Keratinocyte (primary cell): ENCODE measurements at regions not wholly inside any gene's neighbourhood (a gene's known extent, or its start where the extent isn't known, plus 50 kb on each side); places are given as distances from the start of the nearest gene placed in this dataset.

ENCODE experiments used
- DNase-seq: peaks from one replicate; pipeline ENCODE4 v3.0.0-alpha.2; 2011; ENCODE audit warnings: low read depth, missing footprints, low spot score
- FAIRE-seq: peaks from 2 replicates; lab custom pipeline; 2011; peaks lifted over from hg19 to GRCh38; lab: Jason Lieb, UNC
- H2AFZ ChIP-seq: 2 replicates; pipeline ENCODE4 v1.6.0; 2012; ENCODE audit warnings: low read length, control low read depth, inconsistent platforms; ENCODE audit not compliant: control insufficient read depth
- H3K27ac ChIP-seq: 2 replicates; pipeline ENCODE4 v1.5.1; 2011; ENCODE audit warnings: low read length; ENCODE audit not compliant: control insufficient read depth, insufficient read depth
- H3K27me3 ChIP-seq: 3 replicates; pipeline ENCODE4 v1.6.0; 2011; ENCODE audit warnings: low read length; ENCODE audit not compliant: control insufficient read depth, insufficient read depth; ENCODE audit errors: extremely low read depth
- H3K36me3 ChIP-seq, 2 experiments: 2 replicates in 1 of 2; 3 replicates in 1 of 2; pipeline ENCODE4 v1.5.1; 2011; ENCODE audit warnings: low read length in 2 of 2, mild to moderate bottlenecking in 1 of 2; ENCODE audit not compliant: control insufficient read depth in 2 of 2, insufficient read depth in 2 of 2; ENCODE audit errors: extremely low read depth in 1 of 2
- H3K4me1 ChIP-seq: 3 replicates; pipeline ENCODE4 v1.5.1; 2011; ENCODE audit warnings: low read length; ENCODE audit not compliant: control insufficient read depth, insufficient read depth; ENCODE audit errors: extremely low read depth
- H3K4me2 ChIP-seq: 3 replicates; pipeline ENCODE4 v1.6.0; 2011; ENCODE audit warnings: low read depth, low read length; ENCODE audit not compliant: control insufficient read depth, insufficient read depth; ENCODE audit errors: extremely low read depth
- H3K4me3 ChIP-seq, 3 experiments: fragments of 200-600 bp in 1 of 3; sonication (generic) in 1 of 3; 2 replicates in 2 of 3; 3 replicates in 1 of 3; pipeline ENCODE4 v1.5.1; 2011 to 2016; ENCODE audit warnings: low read length in 3 of 3, mild to moderate bottlenecking in 3 of 3, control low read depth in 2 of 3, inconsistent platforms in 1 of 3, low read depth in 1 of 3, mixed read lengths in 1 of 3, mixed run types in 1 of 3, moderate library complexity in 1 of 3; ENCODE audit not compliant: control insufficient read depth in 2 of 3, insufficient read depth in 2 of 3; ENCODE audit errors: extremely low read depth in 1 of 3
- H3K79me2 ChIP-seq: 2 replicates; pipeline ENCODE4 v1.6.0; 2012; ENCODE audit warnings: low read length; ENCODE audit not compliant: control insufficient read depth, insufficient read depth
- H3K9ac ChIP-seq: 3 replicates; pipeline ENCODE4 v1.6.0; 2011; ENCODE audit warnings: low read length; ENCODE audit not compliant: control insufficient read depth, insufficient read depth; ENCODE audit errors: extremely low read depth
- H3K9me1 ChIP-seq: 3 replicates; pipeline ENCODE4 v1.6.0; 2011; ENCODE audit warnings: low read length; ENCODE audit not compliant: control insufficient read depth, insufficient read depth; ENCODE audit errors: extremely low read depth
- H3K9me3 ChIP-seq: 2 replicates; pipeline ENCODE4 v1.5.1; 2012; ENCODE audit warnings: low read depth, low read length; ENCODE audit not compliant: control insufficient read depth
- H4K20me1 ChIP-seq: 3 replicates; pipeline ENCODE4 v1.6.0; 2011; ENCODE audit warnings: low read length; ENCODE audit not compliant: control insufficient read depth, insufficient read depth; ENCODE audit errors: extremely low read depth
- EZH2 ChIP-seq: IDR thresholded peaks from one replicate; pipeline ENCODE4 v1.6.1; 2012; ENCODE audit warnings: inconsistent platforms, mild to moderate bottlenecking, low read length, moderate library complexity
- dilution Hi-C: fragments of 300-500 bp; cut with MboI; formaldehyde crosslinking; loops from one replicate; pipeline ENCODE4 v1.7.0; 2020; ENCODE audit warnings: low sequenced_read_pairs; ENCODE audit not compliant: extremely low pct_ligation_motif_present
- TF ChIP-seq, protein P1 (sequence below), 3 experiments: IDR thresholded peaks in 1 of 3; conservative IDR thresholded peaks in 1 of 3; optimal IDR thresholded peaks in 1 of 3; 2 replicates in 2 of 3; 3 replicates in 1 of 3; pipeline versions ENCODE3 to v1.5.1; 2011; ENCODE audit warnings: low read length in 3 of 3, mild to moderate bottlenecking in 3 of 3, moderate library complexity in 2 of 3, control low read depth in 1 of 3, inconsistent platforms in 1 of 3; ENCODE audit not compliant: insufficient read depth in 2 of 3; ENCODE audit errors: extremely low read depth in 1 of 3

DNA sequence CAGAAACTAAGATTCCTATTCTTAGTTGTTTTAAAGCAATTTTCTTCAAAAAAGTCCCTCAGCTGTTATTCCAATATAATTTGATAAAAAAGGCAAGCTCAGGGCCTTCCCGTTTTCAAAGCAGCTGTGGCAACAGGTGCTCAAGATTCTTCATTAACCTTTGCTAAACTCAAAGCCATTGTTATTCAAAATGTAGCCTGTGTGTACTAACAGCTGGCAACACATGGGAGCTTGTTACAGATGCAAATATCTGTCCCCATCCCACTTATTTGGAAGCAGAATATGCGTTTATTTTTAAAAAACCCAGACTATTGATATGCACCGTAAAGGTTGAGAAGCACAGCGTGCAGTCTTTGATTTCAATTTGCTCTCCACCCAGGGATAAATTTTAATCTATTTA lies 210.4 kb upstream of the SYT10 start:
- no peaks in the 10 kb centered on the region for H3K27me3 ChIP-seq
- no peaks in the 10 kb centered on the region for H3K36me3 ChIP-seq
- no peaks in the 10 kb centered on the region for H3K9me3 ChIP-seq
- dilution Hi-C loops = no loop called here
- H3K4me2 ChIP-seq = no peak overlapping the region
- FAIRE-seq (no peak), DNase-seq (no peak)
- TF ChIP-seq EZH2 = no peak
- TF ChIP-seq, protein P1, sequence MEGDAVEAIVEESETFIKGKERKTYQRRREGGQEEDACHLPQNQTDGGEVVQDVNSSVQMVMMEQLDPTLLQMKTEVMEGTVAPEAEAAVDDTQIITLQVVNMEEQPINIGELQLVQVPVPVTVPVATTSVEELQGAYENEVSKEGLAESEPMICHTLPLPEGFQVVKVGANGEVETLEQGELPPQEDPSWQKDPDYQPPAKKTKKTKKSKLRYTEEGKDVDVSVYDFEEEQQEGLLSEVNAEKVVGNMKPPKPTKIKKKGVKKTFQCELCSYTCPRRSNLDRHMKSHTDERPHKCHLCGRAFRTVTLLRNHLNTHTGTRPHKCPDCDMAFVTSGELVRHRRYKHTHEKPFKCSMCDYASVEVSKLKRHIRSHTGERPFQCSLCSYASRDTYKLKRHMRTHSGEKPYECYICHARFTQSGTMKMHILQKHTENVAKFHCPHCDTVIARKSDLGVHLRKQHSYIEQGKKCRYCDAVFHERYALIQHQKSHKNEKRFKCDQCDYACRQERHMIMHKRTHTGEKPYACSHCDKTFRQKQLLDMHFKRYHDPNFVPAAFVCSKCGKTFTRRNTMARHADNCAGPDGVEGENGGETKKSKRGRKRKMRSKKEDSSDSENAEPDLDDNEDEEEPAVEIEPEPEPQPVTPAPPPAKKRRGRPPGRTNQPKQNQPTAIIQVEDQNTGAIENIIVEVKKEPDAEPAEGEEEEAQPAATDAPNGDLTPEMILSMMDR (optimal IDR thresholded peaks at IDR 0.05 in 1 of 3, IDR thresholded peaks at IDR 0.05 in 1 of 3, conservative IDR thresholded peaks at IDR 0.05 in 1 of 3; ENCODE audit: extremely low read depth in 1 of 3, insufficient read depth in 2 of 3, low read length in 3 of 3) = no peak
- H3K4me3 ChIP-seq = no peak overlapping the region
- H2AFZ ChIP-seq = no peak overlapping the region
- H3K27ac ChIP-seq = no peak overlapping the region
- H3K79me2 ChIP-seq = no peaks in the 10 kb centered on the region
- H3K9ac ChIP-seq = no peak overlapping the region
- H3K9me1 ChIP-seq = no peaks in the 10 kb centered on the region
- no peaks in the 10 kb centered on the region for H4K20me1 ChIP-seq
- H3K4me1 ChIP-seq = no peaks in the 10 kb centered on the region

GRCh38 chr12:33650832-33651231 lies 211.2 kb upstream of the SYT10 start:
- TF ChIP-seq EZH2 = no peak
- TF ChIP-seq, protein P1 (optimal IDR thresholded peaks at IDR 0.05 in 1 of 3, IDR thresholded peaks at IDR 0.05 in 1 of 3, conservative IDR thresholded peaks at IDR 0.05 in 1 of 3; ENCODE audit: extremely low read depth in 1 of 3, insufficient read depth in 2 of 3, low read length in 3 of 3) = no peak
- Histone ChIP-seq H2AFZ (no peak overlapping the region), H3K4me3 (no peak overlapping the region), H3K9me1 (no peaks in the 10 kb centered on the region), H3K27me3 (no peaks in the 10 kb centered on the region), H3K4me2 (no peak overlapping the region), H3K9me3 (no peaks in the 10 kb centered on the region), H4K20me1 (no peaks in the 10 kb centered on the region), H3K4me1 (no peaks in the 10 kb centered on the region), H3K9ac (no peak overlapping the region), H3K79me2 (no peaks in the 10 kb centered on the region), H3K27ac (no peak overlapping the region), H3K36me3 (no peaks in the 10 kb centered on the region)
- FAIRE-seq (no peak), DNase-seq (no peak)
- dilution Hi-C loops = no loop called here
